GM18505 (cell line): ENCODE measurements at regions not wholly inside any gene's neighbourhood (a gene's known extent, or its start where the extent isn't known, plus 50 kb on each side); places are given as distances from the start of the nearest gene placed in this dataset.
"Not testable (repeated sequence)": the region's sequence is repeated elsewhere in the genome, so short reads cannot be mapped to it uniquely, and the experiment has no call there.

Experiments
- ATAC-seq: cut with Tn5 transposase; IDR thresholded peaks from one replicate; pipeline ENCODE4 v1.9.1; 2021; ENCODE audit not compliant: unreplicated experiment
- POLR2A ChIP-seq: IDR thresholded peaks from 4 replicates; pipeline ENCODE4 v1.6.1; 2011; ENCODE audit warnings: borderline replicate concordance; ENCODE audit not compliant: insufficient read depth, insufficient read length; ENCODE audit errors: extremely low read depth

DNA sequence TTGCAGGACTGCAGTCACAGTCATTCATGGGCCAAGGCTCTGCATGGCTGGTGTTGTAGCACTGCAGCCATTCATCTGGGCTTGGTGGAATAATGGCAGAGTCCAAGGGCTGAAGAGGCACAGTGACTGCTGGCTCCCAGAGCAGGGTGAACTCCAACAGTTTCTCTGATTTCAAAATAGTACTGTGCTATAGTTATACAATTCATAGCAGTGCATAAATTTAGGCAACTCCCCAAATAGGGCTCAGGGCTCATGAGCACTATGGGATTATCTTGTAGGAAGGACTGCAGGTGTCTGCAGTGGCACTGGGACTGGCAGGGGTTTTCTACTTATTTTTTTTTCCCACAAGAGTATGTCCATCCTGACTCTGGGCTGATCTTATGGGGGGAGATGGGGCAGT is 642.5 kb upstream of the SGCD start:
- no peak for TF ChIP-seq POLR2A

DNA sequence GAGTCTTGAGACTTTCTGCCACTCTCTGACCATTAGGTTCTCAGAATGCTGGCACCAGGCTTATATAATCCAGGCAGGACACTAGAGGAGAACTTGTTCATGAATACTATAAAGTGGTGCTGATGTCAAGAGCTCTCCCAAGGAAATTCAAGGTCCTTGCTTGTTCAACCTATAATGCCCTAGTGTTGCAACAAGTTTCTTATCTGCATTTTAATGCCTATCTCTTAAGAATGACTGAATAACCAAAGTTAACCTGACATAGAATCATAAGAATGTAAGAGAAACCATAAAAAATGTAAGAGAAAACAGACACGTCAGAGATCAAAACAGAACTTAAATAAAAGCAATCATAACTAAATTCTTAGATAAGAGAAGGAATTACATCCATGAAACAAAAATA is 640.8 kb upstream of the SGCD start:
- no peak for TF ChIP-seq POLR2A
- ATAC-seq: no peak

More for the DNA sequence above, 642.5 kb upstream of the SGCD start:
- no peak for ATAC-seq

DNA sequence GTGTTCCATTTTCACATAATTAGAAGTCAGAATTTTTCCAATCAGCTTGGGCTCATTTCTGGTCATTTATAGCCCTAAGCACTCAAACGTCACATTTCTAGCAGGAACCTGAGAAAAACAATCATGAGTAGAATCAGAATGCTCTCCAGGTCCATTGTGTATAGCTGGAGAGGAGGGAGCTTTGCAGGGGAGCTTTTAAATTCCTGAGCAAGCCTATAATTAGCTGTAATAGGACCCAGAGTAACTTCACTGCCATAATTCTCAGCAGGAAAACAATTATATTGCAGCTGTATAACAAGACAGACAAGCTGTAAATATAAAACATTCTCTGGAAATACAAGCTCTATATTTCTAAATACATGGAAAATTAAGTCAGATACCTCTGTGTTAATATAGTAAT is 637.6 kb upstream of the SGCD start:
- TF ChIP-seq POLR2A: no peak
- no peak for ATAC-seq

DNA sequence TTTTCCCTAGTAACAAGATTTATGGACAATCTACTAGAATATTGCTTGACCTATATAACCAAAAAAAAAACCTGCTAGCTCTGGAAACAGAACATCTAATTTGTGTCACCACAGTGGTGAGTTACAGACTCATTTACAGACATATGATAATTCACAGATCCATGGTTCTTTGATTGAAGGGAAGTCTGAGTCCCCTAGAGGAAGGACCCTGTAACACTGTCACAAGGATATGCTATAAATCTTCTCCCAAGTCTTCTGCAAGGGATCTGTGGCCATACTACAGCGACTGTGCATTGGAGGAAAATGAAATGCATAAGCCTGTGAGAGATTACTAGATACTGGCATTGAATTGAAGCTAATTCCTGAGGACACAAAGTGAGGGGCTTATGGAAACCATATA is 630.6 kb upstream of the SGCD start:
- no peak for TF ChIP-seq POLR2A
- ATAC-seq: no peak

DNA sequence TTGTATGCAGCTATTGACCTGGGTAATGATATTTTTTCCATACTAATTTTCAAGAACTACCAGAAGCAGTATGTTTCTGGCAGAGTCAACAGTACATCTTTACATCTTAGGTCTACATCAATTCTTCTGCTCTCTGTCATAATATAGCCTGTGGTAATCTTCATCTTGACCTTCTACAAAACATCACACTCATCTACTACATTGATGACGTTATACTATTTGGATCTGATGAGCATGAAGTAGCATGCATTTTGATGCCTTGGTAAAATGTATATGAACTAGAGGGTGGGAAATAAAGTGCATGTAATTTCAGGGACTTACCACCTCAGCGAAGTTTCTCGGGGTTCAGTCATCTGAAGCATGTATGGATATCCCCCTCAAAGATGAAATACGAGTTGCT is 629.7 kb upstream of the SGCD start:
- ATAC-seq: no peak
- TF ChIP-seq POLR2A: no peak

DNA sequence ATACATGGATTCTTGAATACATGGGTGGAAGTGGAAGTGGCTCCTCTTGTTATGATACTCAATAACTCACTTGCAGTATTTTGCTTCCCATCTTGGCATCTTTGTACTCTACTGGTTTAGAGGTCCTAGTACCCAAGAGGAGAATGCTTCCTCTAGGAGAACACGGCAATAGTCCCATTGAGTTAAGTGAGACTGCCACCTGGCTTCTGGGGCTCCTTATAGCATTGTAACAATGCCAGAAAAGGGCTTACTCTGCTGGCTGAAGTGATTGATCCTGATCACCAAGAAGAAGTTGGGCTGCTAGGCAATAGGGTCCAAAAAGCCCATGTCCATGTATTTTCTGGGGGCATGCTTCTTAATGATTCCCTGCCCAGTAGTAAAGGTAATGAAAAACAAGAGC is 627.6 kb upstream of the SGCD start:
- no peak for TF ChIP-seq POLR2A
- no peak for ATAC-seq

DNA sequence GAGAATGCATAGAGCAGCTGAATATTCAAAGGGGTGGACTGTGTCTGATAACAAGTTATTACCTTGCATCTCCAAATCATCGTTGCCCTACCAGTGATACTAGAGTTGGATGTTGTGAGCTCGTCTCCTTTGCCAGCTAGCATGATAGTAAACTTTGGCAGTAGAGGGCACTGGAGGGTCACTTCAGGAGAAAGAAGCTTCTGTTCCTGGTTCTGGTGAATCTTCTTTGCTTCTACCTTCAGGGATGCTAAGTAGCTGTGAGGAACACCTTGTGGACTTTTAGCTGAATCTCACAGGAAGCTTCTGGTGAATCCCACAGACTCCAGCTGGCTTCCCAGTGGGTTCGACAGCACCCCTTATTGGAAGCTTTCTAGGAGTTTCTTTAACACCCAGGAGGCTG is 626.6 kb upstream of the SGCD start:
- no peak for ATAC-seq
- TF ChIP-seq POLR2A: no peak

DNA sequence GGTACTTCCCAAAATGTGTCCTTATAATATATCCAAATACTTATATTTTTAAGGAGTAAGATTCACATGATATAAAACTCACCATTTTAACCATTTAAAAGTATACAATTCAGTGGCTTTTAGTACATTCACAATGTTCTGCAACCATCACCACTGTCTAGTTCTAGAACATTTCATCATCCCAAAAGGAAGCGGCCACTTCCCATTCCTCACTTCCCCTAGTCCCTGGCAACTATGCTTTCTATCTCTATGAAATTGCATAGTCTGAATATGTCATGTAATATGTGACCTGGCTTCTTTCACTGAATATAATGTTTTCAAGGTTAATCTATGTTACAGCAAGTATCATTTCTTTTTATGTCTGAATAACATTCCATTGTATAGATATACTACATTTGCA is 615.1 kb upstream of the SGCD start:
- no peak for TF ChIP-seq POLR2A
- ATAC-seq: no peak

DNA sequence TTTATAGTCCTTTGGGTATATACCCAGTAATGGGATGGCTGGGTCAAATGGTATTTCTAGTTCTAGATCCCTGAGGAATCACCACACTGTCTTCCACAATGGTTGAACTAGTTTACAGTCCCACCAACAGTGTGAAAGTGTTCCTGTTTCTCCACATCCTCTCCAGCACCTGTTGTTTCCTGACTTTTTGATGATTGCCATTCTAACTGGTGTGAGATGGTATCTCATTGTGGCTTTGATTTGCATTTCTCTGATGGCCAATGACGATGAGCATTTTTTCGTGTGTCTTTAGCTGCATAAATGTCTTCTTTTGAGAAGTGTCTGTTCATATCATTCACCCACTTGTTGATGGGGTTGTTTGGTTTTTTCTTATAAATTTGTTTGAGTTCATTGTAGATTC is 612.5 kb upstream of the SGCD start:
- not testable (repeated sequence) for ATAC-seq

DNA sequence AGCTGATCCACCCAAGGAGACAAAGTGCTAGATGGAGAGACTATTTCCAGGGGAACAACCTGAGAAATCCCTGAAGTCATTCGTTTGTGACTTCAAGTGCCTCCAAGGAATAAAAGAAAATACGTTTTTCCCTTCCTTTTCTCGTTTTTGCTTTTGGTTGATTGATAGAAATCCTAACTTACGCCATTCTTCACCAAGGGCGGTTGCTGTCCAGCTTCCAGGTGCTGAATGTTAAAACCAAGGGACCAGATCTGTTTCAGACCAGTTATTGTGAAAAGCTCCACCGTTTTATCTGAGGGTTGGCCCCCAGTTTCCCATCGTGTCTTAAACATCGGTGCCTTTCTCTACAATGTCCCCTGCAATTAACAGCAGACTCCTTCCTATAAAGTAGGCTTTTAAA is 600.7 kb upstream of the SGCD start:
- TF ChIP-seq POLR2A: no peak
- no peak for ATAC-seq

DNA sequence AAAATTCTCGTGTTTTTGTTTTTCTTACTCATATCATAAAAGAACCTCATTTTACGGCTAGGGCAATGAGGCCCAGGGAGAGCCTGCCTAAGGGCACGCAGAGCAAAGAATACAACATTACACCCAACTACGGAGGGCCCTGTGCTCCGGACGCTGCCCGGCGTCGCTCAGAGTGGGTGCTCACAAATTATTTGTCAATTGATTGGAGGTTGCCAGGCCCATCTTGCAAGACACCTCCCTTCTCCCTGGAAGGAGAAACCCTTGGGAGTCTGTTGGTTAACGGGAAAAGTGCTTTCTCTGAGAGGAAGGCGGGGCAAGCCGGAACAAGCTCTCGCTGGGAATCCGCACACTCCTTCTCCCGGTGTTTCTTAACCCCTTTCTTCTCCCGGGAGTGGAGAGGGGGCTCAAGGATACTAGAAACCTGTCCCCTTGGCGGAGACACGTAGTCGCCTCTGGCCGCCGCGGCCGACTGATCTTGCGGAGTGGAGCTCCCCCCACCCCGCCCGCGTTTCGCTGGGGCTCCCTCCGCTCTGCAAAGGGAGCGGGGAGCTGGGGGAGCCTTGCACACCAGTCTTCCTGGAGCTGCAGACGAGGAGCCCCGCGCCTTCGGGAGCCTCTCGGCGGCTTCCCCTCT is 599.3 kb upstream of the SGCD start:
- no peak for TF ChIP-seq POLR2A
- ATAC-seq: no peak

DNA sequence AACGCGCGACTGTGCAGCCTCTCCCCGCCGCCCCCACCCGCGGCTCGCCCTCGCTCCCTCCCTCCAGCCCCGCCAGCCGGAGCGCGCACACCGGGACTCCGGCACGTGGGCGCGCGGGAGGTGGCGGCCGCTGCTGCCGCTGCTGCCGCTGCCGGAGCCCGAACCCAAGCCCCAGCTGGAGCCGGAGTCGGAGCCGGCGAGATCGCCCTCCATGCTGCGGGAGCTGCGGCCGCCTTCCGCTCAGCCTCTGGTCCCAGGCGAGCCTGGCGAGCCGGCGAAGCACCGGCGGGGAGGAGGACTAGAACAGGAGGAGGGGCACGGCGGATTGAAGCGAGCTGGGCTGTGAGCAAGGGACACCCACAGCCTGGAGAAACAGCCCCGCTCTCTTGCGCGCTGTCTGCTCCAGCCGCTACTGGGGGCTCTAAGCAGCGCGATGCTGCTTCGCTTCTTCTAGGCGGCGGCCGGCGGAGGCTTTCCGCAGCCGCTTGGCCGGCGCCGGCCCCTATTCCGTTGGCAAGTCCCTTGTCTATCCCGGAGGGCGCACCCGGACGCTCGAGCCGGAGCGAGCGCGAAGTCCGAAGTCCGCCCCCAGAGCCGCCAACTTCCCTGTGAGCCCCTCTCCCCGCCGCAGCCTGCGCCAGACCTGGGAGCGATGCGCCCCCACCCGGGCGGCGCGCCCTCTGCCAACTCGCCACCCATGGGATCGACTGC is 598.7 kb upstream of the SGCD start:
- no peak for TF ChIP-seq POLR2A
- no peak for ATAC-seq

DNA sequence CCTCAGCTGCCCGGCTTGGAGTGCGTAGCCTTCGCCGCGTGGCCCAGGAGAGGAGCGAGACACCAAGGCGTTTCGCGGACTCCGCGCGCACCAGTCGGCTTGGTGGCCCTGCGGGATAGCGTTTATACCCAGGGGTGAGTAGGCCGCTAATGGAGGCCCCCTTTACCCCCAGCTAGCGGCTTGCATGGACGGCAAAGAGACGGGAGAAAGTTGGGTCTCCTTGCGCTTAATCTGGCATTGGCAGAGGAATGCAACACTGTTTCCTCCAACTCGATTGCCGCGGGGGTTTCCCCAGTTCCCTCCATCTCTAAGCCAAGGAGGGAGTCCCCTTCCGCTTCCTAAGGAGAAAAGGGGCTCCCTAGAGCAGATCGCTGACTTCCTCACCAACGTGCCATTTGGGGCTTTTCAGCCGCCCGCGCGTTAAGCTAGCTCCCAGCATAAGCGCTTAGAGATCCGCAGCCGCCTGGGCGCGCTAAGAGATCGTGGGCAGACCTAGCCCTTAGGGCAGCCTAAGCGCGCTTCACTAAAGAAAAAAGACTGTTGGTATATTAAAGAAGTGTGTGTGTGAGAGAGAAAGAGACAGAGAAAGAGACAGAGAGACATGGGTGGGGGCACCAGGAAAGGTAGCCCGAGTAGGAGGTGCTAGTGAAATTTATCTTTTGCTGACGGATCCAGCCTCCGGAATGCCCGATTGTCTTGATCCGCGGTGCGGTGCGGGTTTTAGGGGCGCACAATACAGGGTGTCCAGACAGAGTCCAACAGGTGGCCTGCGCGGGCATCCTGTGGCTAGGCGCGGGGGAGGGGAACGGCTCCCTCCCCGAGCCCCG is 597.9 kb upstream of the SGCD start:
- TF ChIP-seq POLR2A: no peak
- no peak for ATAC-seq

DNA sequence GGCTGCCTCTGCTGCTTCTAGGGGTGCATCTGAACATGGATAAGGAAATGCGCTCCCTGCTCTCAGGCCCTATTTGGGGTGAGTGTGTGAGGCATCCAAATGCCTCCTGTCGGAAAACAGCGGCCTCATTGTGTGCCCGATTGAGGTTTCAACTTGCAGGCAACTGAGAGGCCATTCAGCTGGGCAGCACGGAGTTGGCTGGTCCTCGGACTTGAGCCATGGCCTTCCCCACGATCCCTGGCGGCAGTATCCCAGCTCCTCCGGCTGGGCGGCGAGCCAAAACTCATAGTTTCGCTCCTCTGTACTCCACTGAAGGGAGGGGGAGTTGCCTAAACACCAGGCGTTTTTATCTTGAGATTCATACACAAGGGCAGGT is 597.3 kb upstream of the SGCD start:
- no peak for TF ChIP-seq POLR2A
- no peak for ATAC-seq

DNA sequence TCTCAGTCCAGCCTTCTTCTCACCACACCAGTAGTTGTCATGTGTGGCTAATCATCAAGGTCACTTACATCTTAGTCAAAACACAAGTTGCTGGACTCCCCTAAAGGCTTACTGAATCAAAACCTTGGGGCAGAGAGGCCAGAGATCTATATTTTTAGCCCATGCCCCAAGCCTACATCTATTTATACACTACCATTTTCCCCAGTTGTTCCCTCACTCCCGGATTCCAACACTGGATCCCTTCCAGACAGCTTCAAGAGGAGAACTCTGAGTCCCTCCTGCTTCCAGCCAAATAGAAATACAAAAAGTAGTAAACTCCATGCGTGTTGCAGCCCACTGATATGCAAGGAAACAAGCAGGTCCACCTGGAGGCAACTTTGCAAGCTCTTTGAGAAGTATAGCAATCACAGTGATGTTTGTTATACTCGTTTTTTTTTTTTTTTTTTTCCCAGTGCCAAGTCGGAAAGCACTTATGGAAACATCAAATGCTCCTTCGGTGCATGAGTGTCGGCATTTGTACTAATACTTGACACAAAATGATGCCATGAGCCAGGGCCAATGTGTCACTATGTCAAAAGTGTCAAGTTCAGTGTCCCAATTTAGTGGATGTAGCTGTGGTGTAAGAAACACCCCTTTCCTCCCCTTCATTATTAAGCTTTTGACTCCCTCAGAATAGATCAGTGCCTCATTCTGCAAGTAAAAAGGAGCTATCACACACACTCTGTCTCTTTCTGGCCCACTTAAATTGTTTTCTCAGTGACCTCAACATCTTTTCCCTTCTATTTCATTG is 594.2 kb upstream of the SGCD start:
- TF ChIP-seq POLR2A: no peak
- ATAC-seq: no peak
